ENCODE measurements at regions not wholly inside any gene's neighbourhood (a gene's known extent, or its start where the extent isn't known, plus 50 kb on each side); places are given as distances from the start of the nearest gene placed in this dataset.

- Histone ChIP-seq H3K4me2 (replicated peaks; ENCODE audit: low read depth, low read length, poor library complexity, severe bottlenecking) (no peak overlapping the region), H3K9ac (ENCODE audit: low read length) (no peak overlapping the region), H3K36me3 (replicated peaks in 1 of 2; ENCODE audit: control extremely low read depth in 1 of 2, control insufficient read depth in 1 of 2, extremely low read depth in 1 of 2, insufficient read depth in 2 of 2, low read length in 1 of 2) (no peaks in the 10 kb centered on the region), H4K20me1 (ENCODE audit: control insufficient read depth, insufficient read depth, low read length, poor library complexity, severe bottlenecking) (no peaks in the 10 kb centered on the region), H2AFZ (ENCODE audit: insufficient read depth, low read depth, low read length, poor library complexity, severe bottlenecking) (no peak overlapping the region), H3K9me3 (ENCODE audit: control extremely low read depth in 1 of 3, control insufficient read depth in 2 of 3, insufficient read depth in 1 of 3, low read length in 2 of 3) (peaks cover 0 to 8% (median 0%) of the 10 kb centered on the region in 3 donors), H3K27ac (ENCODE audit: low read length in 2 of 2) (no peak overlapping the region), H3K79me2 (ENCODE audit: control insufficient read depth, insufficient read depth, low read length) (no peaks in the 10 kb centered on the region), H3K4me3 (ENCODE audit: control extremely low read depth in 1 of 5, extremely low read depth in 1 of 5, insufficient read depth in 1 of 5, low read depth in 2 of 5, low read length in 4 of 5) (no peak overlapping the region), H3K27me3 (replicated peaks in 1 of 4; ENCODE audit: control extremely low read depth in 1 of 4, control insufficient read depth in 3 of 4, insufficient read depth in 4 of 4, low read length in 3 of 4) (no peaks in the 10 kb centered on the region), H3K4me1 (ENCODE audit: control insufficient read depth in 2 of 2, insufficient read depth in 2 of 2, low read length in 2 of 2) (no peaks in the 10 kb centered on the region)
- Mint-ChIP-seq H3K9me3 (ENCODE audit: insufficient read depth) (peaks cover 5% of the 10 kb centered on the region), H3K27me3 (no peaks in the 10 kb centered on the region), H3K4me3 (no peak overlapping the region), H3K27ac (no peak overlapping the region), H3K4me1 (no peaks in the 10 kb centered on the region)
- CTCF ChIA-PET: no interaction called here
- TF ChIP-seq CTCF (IDR thresholded peaks at IDR 0.05): no peak
- no peak for TF ChIP-seq EZH2 (IDR thresholded peaks at IDR 0.05; ENCODE audit: borderline replicate concordance, insufficient read depth, low read depth, low read length, poor library complexity, severe bottlenecking)
- WGBS (ENCODE audit: insufficient coverage): 83% methylated on average over 1 of the region's 3 CpGs
- DNase-seq: no peak
- ATAC-seq (ENCODE audit: low read depth): no peak
- POLR2A ChIA-PET: no interaction called here
- intact Hi-C loops (cut with micrococcal nuclease): no loop called here
Measured at GRCh38 chr13:34591129-34591528, 350.9 kb upstream of the NBEA start.

DNA sequence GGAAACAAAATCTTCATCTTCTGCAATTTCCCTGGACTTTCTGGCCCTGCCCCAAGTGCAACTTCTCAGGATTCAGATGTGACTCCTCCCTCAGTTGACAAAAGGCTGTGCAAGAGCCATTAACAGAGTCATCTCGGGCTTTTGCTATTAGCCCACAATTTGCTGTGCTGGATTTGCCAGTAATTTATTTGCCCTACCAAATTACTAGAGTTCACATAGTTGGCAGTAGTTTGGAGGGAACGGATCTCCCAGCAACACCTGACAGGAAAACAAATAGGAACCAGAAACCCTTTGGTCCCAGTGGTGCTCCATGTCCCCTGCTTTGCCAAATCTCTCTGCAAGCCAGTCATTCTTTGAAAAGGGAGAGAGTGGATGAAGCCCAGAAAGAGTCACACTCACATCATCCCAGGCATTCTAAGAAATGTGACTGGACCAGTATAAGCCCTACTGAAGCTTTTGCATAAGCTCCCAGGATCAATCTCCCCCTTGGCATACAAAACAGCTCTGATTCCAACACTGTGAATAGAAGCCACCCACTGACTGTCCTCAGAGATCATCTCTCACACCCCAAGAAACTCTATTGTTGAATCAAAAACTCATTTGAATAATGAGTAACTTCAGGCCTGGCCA, 350.1 kb upstream of the NBEA start:
- H3K4me3 Mint-ChIP-seq: no peak overlapping the region
- H3K4me1 Mint-ChIP-seq: no peaks in the 10 kb centered on the region
- no peak overlapping the region for H3K27ac Mint-ChIP-seq
- Histone ChIP-seq H3K79me2 (ENCODE audit: control insufficient read depth, insufficient read depth, low read length) (no peaks in the 10 kb centered on the region), H3K4me3 (ENCODE audit: control extremely low read depth in 1 of 5, extremely low read depth in 1 of 5, insufficient read depth in 1 of 5, low read depth in 2 of 5, low read length in 4 of 5) (no peak overlapping the region), H3K4me1 (ENCODE audit: control insufficient read depth in 2 of 2, insufficient read depth in 2 of 2, low read length in 2 of 2) (no peaks in the 10 kb centered on the region), H3K27me3 (replicated peaks in 1 of 4; ENCODE audit: control extremely low read depth in 1 of 4, control insufficient read depth in 3 of 4, insufficient read depth in 4 of 4, low read length in 3 of 4) (no peaks in the 10 kb centered on the region), H4K20me1 (ENCODE audit: control insufficient read depth, insufficient read depth, low read length, poor library complexity, severe bottlenecking) (no peaks in the 10 kb centered on the region), H3K36me3 (replicated peaks in 1 of 2; ENCODE audit: control extremely low read depth in 1 of 2, control insufficient read depth in 1 of 2, extremely low read depth in 1 of 2, insufficient read depth in 2 of 2, low read length in 1 of 2) (no peaks in the 10 kb centered on the region), H2AFZ (ENCODE audit: insufficient read depth, low read depth, low read length, poor library complexity, severe bottlenecking) (no peak overlapping the region), H3K27ac (ENCODE audit: low read length in 2 of 2) (no peak overlapping the region), H3K9ac (ENCODE audit: low read length) (no peak overlapping the region), H3K4me2 (replicated peaks; ENCODE audit: low read depth, low read length, poor library complexity, severe bottlenecking) (no peak overlapping the region), H3K9me3 (ENCODE audit: control extremely low read depth in 1 of 3, control insufficient read depth in 2 of 3, insufficient read depth in 1 of 3, low read length in 2 of 3) (peaks cover 0 to 8% (median 0%) of the 10 kb centered on the region in 3 donors)
- ChIA-PET CTCF (no interaction called here), POLR2A (no interaction called here)
- intact Hi-C loops (cut with micrococcal nuclease): no loop called here
- DNase-seq: no peak
- peaks cover 3% of the 10 kb centered on the region for H3K9me3 Mint-ChIP-seq (ENCODE audit: insufficient read depth)
- no peak for TF ChIP-seq EZH2 (IDR thresholded peaks at IDR 0.05; ENCODE audit: borderline replicate concordance, insufficient read depth, low read depth, low read length, poor library complexity, severe bottlenecking)
- TF ChIP-seq CTCF (IDR thresholded peaks at IDR 0.05): no peak
- no peaks in the 10 kb centered on the region for H3K27me3 Mint-ChIP-seq
- WGBS (ENCODE audit: insufficient coverage): no CpG with 5 or more reads among the region's 2 CpGs
- no peak for ATAC-seq (ENCODE audit: low read depth)
